Lung (tissue), 11 donors: ENCODE measurements at regions not wholly inside any gene's neighbourhood (a gene's known extent, or its start where the extent isn't known, plus 50 kb on each side); places are given as distances from the start of the nearest gene placed in this dataset.
"Not testable (repeated sequence)": the region's sequence is repeated elsewhere in the genome, so short reads cannot be mapped to it uniquely, and the experiment has no call there.

Source experiments
- ATAC-seq: fragments of 200-7000 bp; cut with Tn5 transposase; one replicate; pipeline ENCODE4 v1.9.1; 2020; ENCODE audit warnings: moderate number of reproducible peaks; ENCODE audit not compliant: insufficient read depth, low FRiP score
- DNase-seq, 3 donors: peaks; one replicate each; pipeline ENCODE4 v3.0.0-alpha.2; 2013 to 2017
- H3K27ac ChIP-seq, 2 donors: one replicate each; pipeline ENCODE4 v1.5.1; 2013; ENCODE audit warnings: mild to moderate bottlenecking in 2 of 2, moderate library complexity in 2 of 2, control low read depth in 1 of 2, inconsistent platforms in 1 of 2, low read depth in 1 of 2, low read length in 1 of 2
- H3K27me3 ChIP-seq, 3 donors: one replicate each; pipeline ENCODE4 v1.5.1; 2013; ENCODE audit warnings: low read length in 2 of 3; ENCODE audit not compliant: control insufficient read depth in 3 of 3, insufficient read depth in 3 of 3
- H3K36me3 ChIP-seq, 4 donors: one replicate each; pipeline ENCODE4 v1.5.1; 2013; ENCODE audit warnings: low read length in 4 of 4, mild to moderate bottlenecking in 1 of 4, moderate library complexity in 1 of 4; ENCODE audit not compliant: control insufficient read depth in 4 of 4, insufficient read depth in 4 of 4
- H3K4me1 ChIP-seq, 5 donors: one replicate each; pipeline ENCODE4 v1.5.1; 2013; ENCODE audit warnings: low read length in 5 of 5, mild to moderate bottlenecking in 2 of 5, moderate library complexity in 1 of 5; ENCODE audit not compliant: control insufficient read depth in 5 of 5, insufficient read depth in 5 of 5
- H3K4me3 ChIP-seq: one replicate; pipeline ENCODE4 v1.5.1; 2013; ENCODE audit warnings: mild to moderate bottlenecking, control low read depth, moderate library complexity
- H3K9ac ChIP-seq, 2 donors: one replicate each; pipeline ENCODE4 v1.5.1; 2013; ENCODE audit warnings: low read length in 2 of 2, control low read depth in 1 of 2; ENCODE audit not compliant: insufficient read depth in 1 of 2
- H3K9me3 ChIP-seq, 4 donors: one replicate each; pipeline ENCODE4 v1.5.1; 2013; ENCODE audit warnings: low read length in 3 of 4, mild to moderate bottlenecking in 1 of 4, moderate library complexity in 1 of 4; ENCODE audit not compliant: control insufficient read depth in 4 of 4, insufficient read depth in 3 of 4
- WGBS, 2 donors: extraction: QIAGEN DNeasy Blood & Tissue Kit; methylation state at CpG; one replicate each; pipeline ENCODE4 v1.1.7; 2013; 5-methylcytosine and 5-hydroxymethylcytosine counted together
- TF ChIP-seq, protein P1 (sequence below): IDR thresholded peaks from 2 replicates; pipeline ENCODE4 v1.5.1; 2012; ENCODE audit warnings: mild to moderate bottlenecking; ENCODE audit errors: control extremely low read depth, extremely low read depth
- donor health status: control.
- donor health status: control.
- donor health status: Bipolar disorder and iron deficiency.
- donor health status: healthy.
- donor health status: DM: yes; HTN: yes; CAD: no.

DNA sequence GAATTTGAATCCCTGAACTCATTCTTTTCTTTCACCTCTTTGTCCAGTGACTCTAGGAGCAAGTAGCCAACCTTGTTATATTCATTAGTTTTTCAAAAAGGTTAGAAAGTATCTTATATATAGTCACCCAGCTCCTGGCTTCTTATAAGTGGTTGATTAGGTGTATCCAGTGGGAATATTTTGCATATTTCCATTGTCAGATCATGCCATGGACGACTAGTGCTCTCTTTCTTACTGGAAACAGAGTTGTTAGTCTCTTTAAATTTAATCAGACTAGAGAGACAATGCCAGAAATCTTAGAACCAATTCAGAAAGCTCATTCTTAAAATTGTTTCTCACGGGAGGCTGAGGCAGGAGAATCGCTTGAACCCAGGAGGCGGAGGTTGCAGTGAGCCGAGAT lies 73.4 kb downstream of the CHRD start:
- no peaks in the 10 kb centered on the region for H3K4me1 ChIP-seq

DNA sequence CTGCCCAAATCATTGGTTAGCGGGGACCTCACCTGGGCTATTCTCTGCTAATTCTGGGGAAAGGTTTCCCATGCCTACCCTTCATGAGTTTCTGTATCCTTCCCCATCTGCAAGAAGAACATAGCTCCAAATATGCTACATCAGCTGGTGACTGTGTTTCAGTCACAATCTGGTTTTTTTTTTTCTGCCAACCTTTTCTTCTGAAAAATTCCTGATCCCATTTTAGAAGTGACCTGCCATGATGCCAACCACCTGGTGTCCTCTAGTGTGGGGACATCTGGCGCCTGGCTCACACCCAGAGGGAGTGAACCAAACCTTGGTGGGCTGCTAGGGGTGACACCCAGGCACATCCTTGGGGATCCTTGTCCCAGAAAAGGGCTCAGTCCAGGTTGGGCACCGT lies 76.1 kb downstream of the CHRD start:
- Histone ChIP-seq H3K27me3 (no peaks in the 10 kb centered on the region), H3K4me3 (no peak overlapping the region), H3K9ac (no peak overlapping the region), H3K27ac (no peak overlapping the region), H3K9me3 (peaks cover 0 to 3% (median 0%) of the 10 kb centered on the region in 4 donors), H3K36me3 (no peaks in the 10 kb centered on the region), H3K4me1 (no peaks in the 10 kb centered on the region)
- 74 to 81% methylated on average over 3 of the region's 3 CpGs for WGBS, 2 donors
- DNase-seq (no peak), ATAC-seq (no peak)
- TF ChIP-seq, protein P1, sequence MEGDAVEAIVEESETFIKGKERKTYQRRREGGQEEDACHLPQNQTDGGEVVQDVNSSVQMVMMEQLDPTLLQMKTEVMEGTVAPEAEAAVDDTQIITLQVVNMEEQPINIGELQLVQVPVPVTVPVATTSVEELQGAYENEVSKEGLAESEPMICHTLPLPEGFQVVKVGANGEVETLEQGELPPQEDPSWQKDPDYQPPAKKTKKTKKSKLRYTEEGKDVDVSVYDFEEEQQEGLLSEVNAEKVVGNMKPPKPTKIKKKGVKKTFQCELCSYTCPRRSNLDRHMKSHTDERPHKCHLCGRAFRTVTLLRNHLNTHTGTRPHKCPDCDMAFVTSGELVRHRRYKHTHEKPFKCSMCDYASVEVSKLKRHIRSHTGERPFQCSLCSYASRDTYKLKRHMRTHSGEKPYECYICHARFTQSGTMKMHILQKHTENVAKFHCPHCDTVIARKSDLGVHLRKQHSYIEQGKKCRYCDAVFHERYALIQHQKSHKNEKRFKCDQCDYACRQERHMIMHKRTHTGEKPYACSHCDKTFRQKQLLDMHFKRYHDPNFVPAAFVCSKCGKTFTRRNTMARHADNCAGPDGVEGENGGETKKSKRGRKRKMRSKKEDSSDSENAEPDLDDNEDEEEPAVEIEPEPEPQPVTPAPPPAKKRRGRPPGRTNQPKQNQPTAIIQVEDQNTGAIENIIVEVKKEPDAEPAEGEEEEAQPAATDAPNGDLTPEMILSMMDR, result no peak

More for the DNA sequence above, 73.4 kb downstream of the CHRD start:
- Histone ChIP-seq H3K27ac (no peak overlapping the region), H3K9ac (no peak overlapping the region), H3K4me3 (no peak overlapping the region), H3K36me3 (no peaks in the 10 kb centered on the region), H3K27me3 (no peaks in the 10 kb centered on the region), H3K9me3 (peaks cover 0 to 5% (median 0%) of the 10 kb centered on the region in 4 donors)
- TF ChIP-seq, protein P1, result no peak
- DNase-seq (no peak), ATAC-seq (no peak)
- 76 to 80% methylated on average over 5 of the region's 5 CpGs for WGBS, 2 donors

DNA sequence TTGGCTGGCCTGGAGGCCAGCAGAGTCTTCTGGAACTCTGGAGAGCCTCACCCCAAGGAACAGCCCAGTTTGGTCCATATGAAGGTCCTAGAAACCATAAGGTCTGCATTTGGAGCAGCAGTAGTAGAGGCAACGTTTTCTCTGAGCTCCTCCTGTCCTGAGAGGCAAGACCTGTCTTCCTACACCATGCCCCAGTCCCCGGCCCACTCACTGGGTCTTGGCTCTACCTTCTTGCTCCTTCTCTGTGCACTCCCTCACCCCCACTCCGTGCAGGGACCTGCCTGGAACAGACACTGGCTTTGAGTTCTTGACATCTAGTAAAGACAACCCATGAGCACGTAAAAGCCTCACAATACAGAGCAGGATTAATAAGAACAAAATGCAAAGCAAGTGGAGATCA lies 76.6 kb downstream of the CHRD start:
- peaks cover 0 to 3% (median 0%) of the 10 kb centered on the region in 4 donors for H3K9me3 ChIP-seq
- ATAC-seq, result no peak
- H3K9ac ChIP-seq, result no peak overlapping the region
- H3K4me3 ChIP-seq, result no peak overlapping the region
- no peaks in the 10 kb centered on the region for H3K36me3 ChIP-seq
- WGBS, 2 donors, result 65 to 81% methylated on average over 4 of the region's 4 CpGs
- no peak overlapping the region for H3K27ac ChIP-seq
- DNase-seq, result no peak
- no peaks in the 10 kb centered on the region for H3K4me1 ChIP-seq
- TF ChIP-seq, protein P1, result no peak
- H3K27me3 ChIP-seq, result no peaks in the 10 kb centered on the region

DNA sequence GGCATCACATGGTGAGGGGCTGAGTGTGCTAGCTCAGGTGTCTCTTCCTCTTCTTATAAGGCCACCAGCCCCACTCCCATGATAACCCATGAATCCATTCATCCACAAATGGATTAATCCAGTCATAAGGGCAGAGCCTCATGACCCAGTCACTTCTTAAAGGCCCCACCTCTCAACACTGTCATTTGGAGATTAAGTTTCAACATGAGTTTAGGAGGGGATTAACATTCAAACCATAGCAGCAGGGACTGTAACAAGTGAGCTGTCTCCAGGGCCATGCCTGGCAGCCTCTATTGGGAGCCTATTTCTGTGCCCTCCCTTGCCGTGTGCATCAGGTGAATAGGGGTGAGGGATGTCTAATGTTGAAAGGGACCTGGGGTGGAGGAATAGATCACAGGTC lies 77.5 kb downstream of the CHRD start:
- Histone ChIP-seq H3K36me3 (no peaks in the 10 kb centered on the region), H3K27ac (no peak overlapping the region), H3K27me3 (peaks cover 0 to 3% (median 0%) of the 10 kb centered on the region in 3 donors), H3K4me3 (no peak overlapping the region), H3K4me1 (no peaks in the 10 kb centered on the region), H3K9me3 (peaks cover 0 to 3% (median 0%) of the 10 kb centered on the region in 4 donors), H3K9ac (no peak overlapping the region)
- 98 to 100% methylated on average over 1 of the region's 1 CpG for WGBS, 2 donors
- DNase-seq (no peak), ATAC-seq (no peak)
- TF ChIP-seq, protein P1, result no peak

DNA sequence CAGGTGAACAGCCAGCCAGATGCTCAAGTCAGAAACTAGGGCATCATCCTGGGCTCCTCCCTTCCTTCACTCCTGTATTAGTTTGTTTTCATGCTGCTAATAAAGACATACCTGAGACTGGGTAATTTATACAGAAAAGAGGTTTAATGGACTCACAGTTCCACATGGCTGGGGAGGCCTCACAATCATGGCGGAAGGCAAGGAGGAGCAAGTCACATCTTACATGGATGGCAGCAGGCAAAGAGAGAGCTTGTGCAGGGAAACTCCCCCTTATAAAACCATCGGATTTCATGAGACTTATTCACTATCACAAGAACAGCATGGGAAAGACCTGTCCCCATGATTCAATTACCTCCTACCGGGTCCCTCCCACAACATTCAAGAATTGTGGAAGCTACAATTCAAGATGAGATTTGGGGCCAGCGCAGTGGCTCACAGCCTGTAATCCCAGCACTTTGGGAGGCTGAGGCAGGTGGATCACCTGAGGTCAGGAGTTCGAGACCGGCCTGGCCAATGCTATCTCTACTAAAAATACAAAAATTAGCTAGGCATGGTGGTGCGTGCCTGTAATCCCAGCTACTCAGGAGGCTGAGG lies 78.0 kb downstream of the CHRD start:
- 96 to 97% methylated on average over 7 of the region's 7 CpGs for WGBS, 2 donors
- H3K4me1 ChIP-seq, H3K9ac ChIP-seq, H3K9me3 ChIP-seq, H3K4me3 ChIP-seq, H3K36me3 ChIP-seq, DNase-seq, H3K27me3 ChIP-seq, H3K27ac ChIP-seq, ATAC-seq: not testable (repeated sequence)
